NB4 (cell line): ENCODE measurements at regions not wholly inside any gene's neighbourhood (a gene's known extent, or its start where the extent isn't known, plus 50 kb on each side); places are given as distances from the start of the nearest gene placed in this dataset.

Experiments used
- DNase-seq: peaks from one replicate; pipeline ENCODE4 v3.0.0; 2010; ENCODE audit warnings: low read depth
- H3K4me3 ChIP-seq: one replicate; pipeline ENCODE4 v1.5.1; 2011; ENCODE audit warnings: mild to moderate bottlenecking, low read depth, low read length, moderate library complexity
- CTCF ChIP-seq: IDR thresholded peaks from one replicate; pipeline ENCODE4 v1.5.1; 2012; ENCODE audit warnings: low read depth, low read length
- MAX ChIP-seq: IDR thresholded peaks from 2 replicates; pipeline ENCODE4 v1.6.1; 2011; ENCODE audit warnings: low read depth, low read length
- MYC ChIP-seq: IDR thresholded peaks from 2 replicates; pipeline ENCODE4 v1.6.1; 2011; ENCODE audit warnings: low read depth, low read length
- POLR2A ChIP-seq: IDR thresholded peaks from 2 replicates; pipeline ENCODE4 v1.6.1; 2011; ENCODE audit warnings: mild to moderate bottlenecking; ENCODE audit not compliant: insufficient read length; ENCODE audit errors: extremely low read depth

GRCh38 chr6:121743691-121744090, 308.2 kb downstream of the GJA1 start:
- TF ChIP-seq POLR2A (no peak), MYC (no peak), CTCF (no peak), MAX (no peak)
- H3K4me3 ChIP-seq, result no peak overlapping the region
- DNase-seq, result no peak

GRCh38 chr6:121748376-121748775, 312.9 kb downstream of the GJA1 start:
- DNase-seq, result peak; percentile 9
- TF ChIP-seq MYC (no peak), MAX (no peak), POLR2A (no peak), CTCF (no peak)
- no peak overlapping the region for H3K4me3 ChIP-seq

GRCh38 chr6:121748850-121749249, 313.4 kb downstream of the GJA1 start:
- DNase-seq, result no peak
- TF ChIP-seq POLR2A (no peak), CTCF (no peak), MYC (no peak), MAX (no peak)
- no peak overlapping the region for H3K4me3 ChIP-seq

GRCh38 chr6:121755485-121755884, 320.0 kb downstream of the GJA1 start:
- no peak overlapping the region for H3K4me3 ChIP-seq
- TF ChIP-seq MYC, result no peak
- TF ChIP-seq CTCF, result no peak

GRCh38 chr6:121756666-121757065, 321.2 kb downstream of the GJA1 start:
- DNase-seq, result no peak
- no peak overlapping the region for H3K4me3 ChIP-seq
- no peak for TF ChIP-seq MYC
- TF ChIP-seq MAX, result no peak
- no peak for TF ChIP-seq CTCF
- TF ChIP-seq POLR2A, result no peak

More at GRCh38 chr6:121755485-121755884, 320.0 kb downstream of the GJA1 start:
- DNase-seq, result no peak

GRCh38 chr6:121759370-121759769, 323.9 kb downstream of the GJA1 start:
- no peak overlapping the region for H3K4me3 ChIP-seq
- TF ChIP-seq MYC (no peak), MAX (no peak), POLR2A (no peak), CTCF (no peak)
- DNase-seq, result peak; percentile 46
